Psoas muscle (tissue), 7 donors: ENCODE measurements at regions not wholly inside any gene's neighbourhood (a gene's known extent, or its start where the extent isn't known, plus 50 kb on each side); places are given as distances from the start of the nearest gene placed in this dataset.

ENCODE experiments used
- ATAC-seq, 4 donors: fragments of 200-7000 bp; cut with Tn5 transposase; one replicate each; pipeline ENCODE4 v1.9.1; 2020; ENCODE audit warnings: moderate library complexity in 3 of 4, mild to moderate bottlenecking in 2 of 4
- DNase-seq, 2 donors: peaks; one replicate each; pipeline ENCODE4 v3.0.0-alpha.2; 2020
- H3K27ac ChIP-seq: fragments of 200-600 bp; one replicate; pipeline ENCODE4 v1.8.0; 2022
- H3K27me3 ChIP-seq, 3 donors: fragments of 200-600 bp in 1 of 3; one replicate each; pipeline versions ENCODE4 v1.6.1 to v1.8.0; 2013 to 2022; ENCODE audit warnings: low read length in 2 of 3, mild to moderate bottlenecking in 2 of 3, moderate library complexity in 1 of 3; ENCODE audit not compliant: insufficient read depth in 3 of 3
- H3K36me3 ChIP-seq, 2 donors: fragments of 200-600 bp in 1 of 2; one replicate each; pipeline versions ENCODE4 v1.6.1 to v1.8.0; 2013 to 2022; ENCODE audit warnings: low read depth in 1 of 2, mild to moderate bottlenecking in 1 of 2, moderate library complexity in 1 of 2; ENCODE audit not compliant: insufficient read depth in 1 of 2
- H3K4me1 ChIP-seq: fragments of 200-600 bp; one replicate; pipeline ENCODE4 v1.8.0; 2022
- H3K4me3 ChIP-seq: fragments of 200-600 bp; one replicate; pipeline ENCODE4 v1.8.0; 2022; ENCODE audit warnings: mild to moderate bottlenecking
- H3K9me3 ChIP-seq: fragments of 200-600 bp; one replicate; pipeline ENCODE4 v1.8.0; 2022
- CTCF ChIP-seq: fragments of 200-600 bp; IDR thresholded peaks from one replicate; pipeline ENCODE4 v1.8.0; 2022; ENCODE audit warnings: antibody characterized with exemption
- WGBS, 3 donors: extraction: QIAGEN DNeasy Blood & Tissue Kit; methylation state at CpG; one replicate each; pipeline versions ENCODE4 v1.1.6 to v1.1.7; 2013; 5-methylcytosine and 5-hydroxymethylcytosine counted together
- intact Hi-C, 2 donors: fragments of 100-400 bp; cut with DNase I; formaldehyde crosslinking; loops; one replicate each; pipeline versions ENCODE4 v1.11.0 to v1.14.2; 2022
- donor health status: healthy with polysubstance abuse.
- donor health status: DM: no; HTN: no; CAD: no; lungs with moderate emphysema.
- donor health status: Bipolar disorder and iron deficiency.
- donor health status: healthy.
- donor health status: DM: yes; HTN: yes; CAD: no.
- donor health status: DM: no; HTN: no; CAD: no.
- donor health status: DM: yes; HTN: yes; CAD: no.

- H3K4me1 ChIP-seq, result no peaks in the 10 kb centered on the region
- H3K27ac ChIP-seq, result no peak overlapping the region
- peak in 3 of 4 donors; percentile 27 to 71 (median 63) for ATAC-seq
- no peaks in the 10 kb centered on the region for H3K9me3 ChIP-seq
- DNase-seq, result peak in 1 of 2 donors; percentile 46
- no peaks in the 10 kb centered on the region for H3K27me3 ChIP-seq
- TF ChIP-seq CTCF, result no peak
- no peaks in the 10 kb centered on the region for H3K36me3 ChIP-seq
- 50 to 60% (median 55%) methylated on average over 3 of the region's 3 CpGs for WGBS, 3 donors
- intact Hi-C loops, result no loop called here
- H3K4me3 ChIP-seq, result no peak overlapping the region
Measured at GRCh38 chr5:152688561-152689249, 283.6 kb upstream of the NMUR2 start.

DNA sequence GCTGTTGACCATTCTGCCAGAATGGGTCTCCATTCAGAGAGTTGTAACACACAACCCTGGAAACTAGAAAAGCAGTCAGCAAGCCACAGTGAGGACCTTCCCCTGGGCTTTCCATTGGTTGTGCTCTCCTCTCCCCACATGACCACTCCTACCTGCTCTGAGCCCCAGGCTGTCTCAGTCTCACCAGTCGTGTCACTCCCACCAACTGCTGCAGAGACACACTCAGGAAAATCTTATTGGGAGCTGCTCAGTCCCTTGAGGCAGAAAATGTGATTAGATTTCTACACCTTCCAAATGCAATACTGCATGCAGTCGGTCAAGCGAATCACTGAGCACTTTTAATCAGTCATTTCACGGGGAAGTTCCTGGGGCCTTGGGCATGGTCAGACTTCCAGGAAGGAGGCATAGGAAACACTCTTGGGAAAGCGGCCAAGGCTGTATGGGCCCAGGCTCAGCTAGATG, 284.2 kb upstream of the NMUR2 start:
- Histone ChIP-seq H3K9me3 (no peaks in the 10 kb centered on the region), H3K27ac (no peak overlapping the region), H3K27me3 (no peaks in the 10 kb centered on the region), H3K4me1 (no peaks in the 10 kb centered on the region), H3K36me3 (no peaks in the 10 kb centered on the region), H3K4me3 (no peak overlapping the region)
- no peak for ATAC-seq
- intact Hi-C loops, result no loop called here
- WGBS, 3 donors, result 62 to 67% (median 65%) methylated on average over 5 of the region's 5 CpGs
- no peak for DNase-seq
- TF ChIP-seq CTCF, result no peak

DNA sequence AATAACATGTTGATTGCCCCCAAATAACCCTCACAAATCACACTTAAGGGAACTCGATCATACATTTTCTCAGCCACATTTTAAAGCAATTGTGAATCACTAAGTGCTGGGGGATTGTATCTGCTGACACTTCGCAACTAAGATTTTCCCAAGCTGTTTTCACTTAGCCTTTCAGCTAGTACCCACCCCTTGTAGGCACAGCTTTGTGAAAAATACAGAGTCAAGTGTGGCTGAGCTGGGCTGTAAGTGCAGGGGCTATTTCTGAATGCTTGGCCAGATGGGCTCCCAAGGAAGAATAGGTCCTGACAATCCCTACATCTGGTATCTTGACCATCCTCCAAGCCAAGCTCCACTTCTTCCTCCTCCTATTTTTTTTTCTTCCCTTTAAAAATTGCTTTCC, 289.2 kb upstream of the NMUR2 start:
- H3K27me3 ChIP-seq, result no peaks in the 10 kb centered on the region
- H3K4me1 ChIP-seq, result no peaks in the 10 kb centered on the region
- DNase-seq (no peak), ATAC-seq (no peak)
- intact Hi-C loops, result no loop called here
- H3K9me3 ChIP-seq, result no peaks in the 10 kb centered on the region
- no peak overlapping the region for H3K27ac ChIP-seq
- no peak for TF ChIP-seq CTCF
- H3K36me3 ChIP-seq, result no peaks in the 10 kb centered on the region
- no peak overlapping the region for H3K4me3 ChIP-seq
- WGBS, 3 donors, result 34 to 43% (median 41%) methylated on average over 2 of the region's 2 CpGs

DNA sequence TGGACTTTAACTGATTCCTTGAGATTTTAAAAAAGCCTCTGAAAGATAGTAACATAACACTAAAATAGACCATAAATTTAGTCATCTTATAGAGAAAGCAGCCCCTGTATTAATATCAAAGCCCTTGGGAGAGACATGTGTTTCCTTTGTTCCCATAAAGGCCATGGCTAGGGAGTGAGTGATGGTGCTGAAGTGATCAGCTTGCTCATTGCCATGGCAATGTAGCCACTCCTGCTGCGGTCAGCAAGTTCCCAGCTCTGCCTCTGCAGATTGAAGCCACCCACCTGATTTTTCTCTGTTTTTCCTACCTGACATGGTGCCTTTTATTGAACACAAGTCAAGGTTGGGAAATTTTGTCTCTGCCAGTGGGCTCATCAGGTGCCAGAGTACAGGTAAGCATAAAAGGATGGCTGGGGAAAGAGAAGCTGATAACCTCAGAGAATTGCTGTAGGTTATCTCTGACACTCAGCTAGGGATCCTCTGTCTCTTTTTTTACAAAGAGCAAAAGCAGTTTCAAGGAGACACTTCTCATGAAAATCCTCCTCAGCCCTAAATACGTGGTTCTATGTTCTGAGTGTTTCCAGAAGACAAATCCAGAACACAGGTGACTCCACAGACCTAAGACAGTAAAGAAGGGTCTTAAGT, 296.3 kb upstream of the NMUR2 start:
- WGBS, 3 donors, result 28 to 43% (median 34%) methylated on average over 2 of the region's 2 CpGs
- H3K27ac ChIP-seq, result no peak overlapping the region
- H3K27me3 ChIP-seq, result no peaks in the 10 kb centered on the region
- intact Hi-C loops, result no loop called here
- no peaks in the 10 kb centered on the region for H3K36me3 ChIP-seq
- DNase-seq, result no peak
- TF ChIP-seq CTCF, result no peak
- no peaks in the 10 kb centered on the region for H3K9me3 ChIP-seq
- ATAC-seq, result no peak
- no peaks in the 10 kb centered on the region for H3K4me1 ChIP-seq
- H3K4me3 ChIP-seq, result no peak overlapping the region
